HG03442 (cell line): ENCODE measurements at regions not wholly inside any gene's neighbourhood (a gene's known extent, or its start where the extent isn't known, plus 50 kb on each side); places are given as distances from the start of the nearest gene placed in this dataset.

Experiments used
- ATAC-seq: cut with Tn5 transposase; IDR thresholded peaks from one replicate; pipeline ENCODE4 v1.9.1; 2021; ENCODE audit warnings: mild to moderate bottlenecking, moderate library complexity; ENCODE audit not compliant: unreplicated experiment

GRCh38 chr1:68551459-68551858 is 54.6 kb upstream of the DEPDC1 start:
- ATAC-seq = no peak

- peak; percentile 72 for ATAC-seq
Measured at GRCh38 chr1:68558321-68559026, 61.6 kb upstream of the DEPDC1 start.

GRCh38 chr1:68565923-68566322 is 69.0 kb upstream of the DEPDC1 start:
- no peak for ATAC-seq

GRCh38 chr1:68570871-68571270 is 74.0 kb upstream of the DEPDC1 start:
- ATAC-seq = no peak

GRCh38 chr1:68571454-68572235 is 74.8 kb upstream of the DEPDC1 start:
- ATAC-seq = no peak

GRCh38 chr1:68585351-68585750 is 88.5 kb upstream of the DEPDC1 start:
- ATAC-seq = no peak

- ATAC-seq = no peak
Measured at GRCh38 chr1:68586766-68587165, 89.9 kb upstream of the DEPDC1 start.

- no peak for ATAC-seq
Measured at GRCh38 chr1:68588304-68588703, 91.4 kb upstream of the DEPDC1 start.

GRCh38 chr1:68590473-68590872 is 93.6 kb upstream of the DEPDC1 start:
- no peak for ATAC-seq

- no peak for ATAC-seq
Measured at GRCh38 chr1:68594851-68595250, 98.0 kb upstream of the DEPDC1 start.

GRCh38 chr1:68600049-68600661 is 103.3 kb upstream of the DEPDC1 start:
- peak; percentile 74 for ATAC-seq

GRCh38 chr1:68608289-68608688 is 111.4 kb upstream of the DEPDC1 start:
- no peak for ATAC-seq

GRCh38 chr1:68615312-68615711 is 118.4 kb upstream of the DEPDC1 start:
- no peak for ATAC-seq

GRCh38 chr1:68617942-68618341 is 121.1 kb upstream of the DEPDC1 start:
- no peak for ATAC-seq

GRCh38 chr1:68620571-68620970 is 123.7 kb upstream of the DEPDC1 start:
- no peak for ATAC-seq

GRCh38 chr1:68623700-68624099 is 126.8 kb upstream of the DEPDC1 start:
- ATAC-seq = no peak

GRCh38 chr1:68624233-68624632 is 127.4 kb upstream of the DEPDC1 start:
- ATAC-seq = no peak

GRCh38 chr1:68625624-68626023 is 128.7 kb upstream of the DEPDC1 start:
- no peak for ATAC-seq

- no peak for ATAC-seq
Measured at GRCh38 chr1:68633141-68633919, 136.4 kb upstream of the DEPDC1 start.

- peak; percentile 64 for ATAC-seq
Measured at GRCh38 chr1:68644504-68644903, 147.6 kb upstream of the DEPDC1 start.

GRCh38 chr1:68651115-68651514 is 154.2 kb upstream of the DEPDC1 start:
- no peak for ATAC-seq
